T-helper 22 cell (primary cell): ENCODE measurements at regions not wholly inside any gene's neighbourhood (a gene's known extent, or its start where the extent isn't known, plus 50 kb on each side); places are given as distances from the start of the nearest gene placed in this dataset.
A peak's percentile ranks its signal among the peaks of the same experiment; 100 is the strongest.

Source experiments
- DNase-seq: peaks from one replicate; pipeline ENCODE4 v3.0.0-alpha.2; 2020; ENCODE audit warnings: low read depth

DNA sequence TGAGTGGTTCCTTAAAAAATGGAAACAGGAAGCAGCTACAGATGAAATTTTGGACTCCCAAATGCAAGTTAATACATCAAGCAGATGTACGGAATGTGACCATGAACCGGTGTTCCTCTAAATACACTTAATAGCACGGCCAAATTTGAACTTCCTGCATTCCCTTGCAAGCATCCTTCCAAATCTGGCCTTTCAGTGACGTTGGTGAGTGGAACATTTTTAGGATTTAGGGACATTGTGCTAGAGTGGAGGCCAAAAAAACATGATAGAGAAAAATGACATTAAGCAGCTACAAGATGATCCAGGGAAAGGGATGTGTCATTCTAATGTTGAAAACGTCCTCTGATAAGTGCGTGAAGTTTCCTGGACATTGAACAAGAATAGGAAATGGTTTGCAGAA, 62.1 kb downstream of the CTAGE1 start:
- DNase-seq = no peak

DNA sequence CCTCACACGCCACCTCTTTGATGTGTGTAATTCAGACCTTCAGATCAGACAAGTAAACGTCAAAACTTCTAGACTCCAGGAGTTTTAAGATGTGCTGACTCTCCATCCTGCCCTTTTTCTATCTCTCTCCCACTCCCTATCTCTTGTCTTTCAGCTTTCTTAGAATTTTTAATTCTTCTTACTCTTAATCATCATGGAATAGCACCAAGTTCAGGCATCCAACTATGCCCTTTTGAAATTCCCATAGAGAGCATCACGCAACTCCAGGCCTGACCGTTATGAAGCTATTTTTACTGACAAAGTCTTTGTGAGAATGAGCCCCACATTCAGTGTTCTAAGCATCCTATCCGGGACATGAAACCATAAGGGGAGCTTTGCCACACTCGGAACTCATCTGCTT, 62.6 kb downstream of the CTAGE1 start:
- no peak for DNase-seq

DNA sequence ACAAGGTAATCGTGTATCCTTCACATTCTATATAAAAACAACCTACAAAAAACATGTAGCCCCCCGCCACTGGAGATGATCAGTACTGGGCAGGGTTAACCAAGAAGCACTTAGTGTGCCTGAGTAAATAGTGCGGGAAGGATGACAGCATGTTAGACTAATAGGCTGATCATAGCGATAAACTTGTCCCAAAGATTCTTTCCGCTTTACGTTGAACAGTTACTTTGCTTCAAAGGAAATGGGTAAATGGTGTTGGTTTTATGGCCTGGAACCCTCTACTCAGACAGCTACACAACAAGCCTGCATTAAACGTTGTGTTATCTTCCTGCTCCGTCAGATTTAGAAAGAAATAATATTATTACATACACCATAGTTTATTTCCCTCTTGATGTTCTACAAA, 67.7 kb downstream of the CTAGE1 start:
- DNase-seq = no peak

DNA sequence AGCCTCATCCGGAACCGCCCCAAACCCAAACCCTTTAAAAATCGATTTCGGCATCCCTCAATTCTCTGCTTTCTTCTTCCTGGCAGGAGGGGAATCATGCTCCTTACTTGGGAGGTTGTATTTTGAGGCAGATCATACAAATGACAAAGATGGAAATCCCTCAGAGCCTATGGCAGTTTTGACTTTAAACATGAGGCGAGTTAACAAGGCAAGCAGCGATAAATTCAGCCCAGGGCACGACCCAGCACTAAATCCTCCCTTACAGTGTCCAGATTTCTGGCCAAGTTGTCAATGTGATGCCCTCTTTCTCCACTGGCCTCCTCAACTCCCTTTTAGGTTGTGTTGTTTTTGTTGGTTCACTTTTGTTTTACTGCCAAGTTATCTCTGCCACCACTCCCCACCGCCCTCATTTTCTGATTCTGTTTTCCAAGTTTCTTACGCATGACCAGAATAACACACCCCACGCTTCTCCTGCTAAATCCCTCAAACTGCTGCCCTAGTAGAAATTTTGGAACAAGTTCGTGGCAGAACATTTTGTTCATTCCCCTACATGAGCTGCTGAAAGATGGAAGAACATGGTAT, 68.3 kb downstream of the CTAGE1 start:
- DNase-seq = no peak

DNA sequence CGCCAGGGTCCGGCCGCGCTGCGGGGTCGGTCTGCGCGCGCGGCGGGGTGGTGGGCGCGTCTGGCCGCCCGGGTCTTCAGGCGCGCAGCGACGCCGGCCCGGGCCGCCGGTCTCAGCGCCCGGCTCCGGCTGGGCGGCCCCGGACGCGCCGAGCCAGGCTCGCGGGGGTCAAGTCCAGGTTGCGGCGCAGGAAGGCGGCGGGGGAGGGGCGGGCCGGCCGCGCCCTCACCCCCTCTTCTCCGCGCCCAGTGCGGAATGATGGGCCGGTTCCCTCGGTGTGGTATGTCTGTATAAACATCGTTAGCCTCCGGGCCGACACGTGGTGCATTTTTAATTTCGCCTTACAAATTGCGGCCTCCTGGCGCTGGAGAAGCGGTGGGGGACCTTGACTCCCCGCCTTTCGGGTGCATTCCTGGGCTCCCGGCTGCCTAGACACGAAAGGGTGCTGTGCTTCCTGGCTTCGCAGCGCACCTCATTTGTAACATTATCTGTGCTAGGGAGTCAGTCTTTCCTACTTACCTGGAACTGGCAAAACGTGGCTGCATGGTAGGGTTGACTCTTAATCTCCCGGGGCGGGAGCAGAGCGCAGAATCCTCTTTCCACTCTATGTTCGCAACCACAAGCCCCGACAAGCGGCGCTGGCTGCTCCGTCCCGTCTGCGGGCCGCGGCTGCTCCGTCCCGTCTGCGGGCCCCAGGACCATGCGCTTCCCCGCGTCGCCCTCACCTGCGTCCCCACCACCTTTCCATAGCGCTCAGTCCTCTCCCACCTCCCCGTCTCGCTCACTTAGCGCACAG, 69.0 kb downstream of the CTAGE1 start:
- DNase-seq = no peak

DNA sequence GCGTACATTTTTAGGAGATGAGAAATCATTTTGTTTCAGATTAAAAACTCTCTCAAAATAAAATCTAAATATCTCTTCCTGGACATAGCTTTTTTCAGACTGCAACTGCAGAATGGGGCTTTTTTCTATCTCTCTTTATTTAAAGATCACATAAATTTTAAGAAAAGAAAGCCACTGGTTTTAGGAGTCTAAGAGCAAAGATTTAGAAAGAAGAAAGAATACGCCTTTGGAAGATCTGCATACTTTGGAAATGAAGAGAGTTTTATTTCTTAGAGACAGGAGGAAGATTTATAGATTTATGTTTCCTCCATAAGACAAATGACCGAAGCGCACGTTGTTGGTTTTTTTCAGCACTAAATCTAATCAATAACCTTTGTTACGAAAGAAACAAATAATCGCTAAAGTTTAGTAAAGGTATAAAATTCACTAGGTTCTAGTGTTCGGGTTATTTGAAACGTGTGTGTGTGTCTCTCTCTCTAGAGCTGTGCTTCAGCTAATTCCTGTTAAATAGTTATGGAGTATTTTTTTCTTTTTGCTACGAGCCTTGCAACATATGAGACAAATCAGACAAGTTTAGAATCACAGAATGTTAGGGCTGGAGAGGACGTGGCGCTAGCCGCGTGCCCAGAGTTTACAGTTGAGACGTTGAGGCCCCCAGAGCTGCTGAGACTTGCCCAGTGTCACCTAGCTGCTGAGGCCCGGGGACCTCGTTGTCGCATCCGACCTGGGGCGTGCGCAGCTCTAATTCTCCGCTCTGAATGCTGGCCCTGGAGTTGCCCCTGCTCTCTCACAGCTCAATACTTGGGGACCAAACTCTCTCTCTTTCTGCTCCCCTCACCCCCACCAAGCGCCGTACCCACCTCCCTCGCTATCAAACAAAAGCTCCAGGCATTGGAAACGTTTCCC, 69.9 kb downstream of the CTAGE1 start:
- DNase-seq = no peak

DNA sequence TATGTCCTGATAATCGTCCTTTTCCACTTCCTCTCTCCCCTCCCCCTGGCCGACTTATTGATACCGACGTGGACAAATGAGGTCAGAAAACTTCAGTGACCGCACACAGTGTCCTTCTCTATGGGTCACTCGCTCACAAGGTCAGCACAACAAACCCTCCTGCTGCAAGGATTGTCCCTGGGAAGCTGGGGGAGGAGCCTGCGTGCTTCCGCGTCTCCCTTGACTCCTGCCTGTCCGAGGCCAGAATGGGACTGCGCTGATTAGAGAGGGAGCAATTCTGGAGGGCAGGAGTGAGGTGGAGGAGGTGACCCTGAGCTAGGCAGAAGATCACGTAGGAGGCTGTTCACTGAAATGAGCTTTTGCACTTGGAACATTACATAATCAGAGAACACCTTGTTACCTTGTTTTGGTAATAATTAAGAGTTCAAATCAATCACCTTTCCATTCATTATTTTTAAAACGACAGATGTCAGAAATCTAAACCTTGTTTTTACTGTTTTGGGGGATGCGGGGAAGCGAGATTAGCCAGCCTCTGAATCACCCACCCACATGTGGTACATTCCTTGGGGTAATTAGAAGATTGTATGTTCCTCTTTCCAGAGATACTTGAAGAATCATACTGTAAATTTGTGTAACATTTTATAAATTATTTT, 70.6 kb downstream of the CTAGE1 start:
- no peak for DNase-seq

DNA sequence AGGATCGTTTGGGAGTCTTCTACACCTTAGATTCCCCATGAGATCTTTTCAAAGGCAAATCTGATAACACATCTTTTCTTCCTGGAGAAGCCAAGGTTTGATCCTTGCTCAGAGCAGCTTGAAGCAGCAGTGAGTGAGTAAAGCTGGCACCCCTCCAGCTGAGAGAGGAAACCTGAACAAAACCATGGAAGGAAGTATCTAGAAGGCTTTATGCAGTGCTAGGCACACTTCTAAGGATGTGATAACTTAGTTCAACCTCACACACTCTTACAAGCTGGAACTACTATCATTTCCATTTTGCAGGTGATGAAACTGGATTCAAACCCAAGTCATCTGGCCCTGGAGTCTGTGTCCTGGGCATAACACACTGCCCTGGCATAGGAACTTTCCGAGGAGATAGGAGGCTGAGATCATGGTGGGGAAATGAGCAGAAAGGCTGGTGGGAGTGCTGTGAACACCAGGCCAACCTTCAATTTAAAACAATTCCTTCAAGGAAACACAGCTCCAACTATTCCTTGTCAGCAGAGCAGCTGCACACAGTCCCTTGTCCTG, 71.2 kb downstream of the CTAGE1 start:
- DNase-seq = no peak

DNA sequence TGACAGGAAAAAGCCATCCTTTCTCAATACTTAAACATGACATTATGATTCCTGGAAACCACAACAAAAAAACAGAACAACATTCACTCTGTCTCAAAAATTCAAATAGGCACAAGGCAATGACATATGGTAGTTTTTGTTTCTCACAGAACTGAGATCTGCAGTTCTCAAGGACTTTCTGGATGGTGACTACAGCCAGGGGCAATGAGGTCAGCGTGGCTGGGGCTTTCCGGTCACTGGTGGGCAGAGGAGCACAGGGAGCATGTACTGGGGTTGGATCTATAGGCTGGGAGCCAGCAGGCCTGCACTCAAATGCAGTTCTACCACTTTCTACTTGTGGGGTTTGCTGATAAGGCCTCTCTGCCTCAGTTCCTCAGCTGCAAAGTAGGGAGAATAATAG, 72.0 kb downstream of the CTAGE1 start:
- no peak for DNase-seq

DNA sequence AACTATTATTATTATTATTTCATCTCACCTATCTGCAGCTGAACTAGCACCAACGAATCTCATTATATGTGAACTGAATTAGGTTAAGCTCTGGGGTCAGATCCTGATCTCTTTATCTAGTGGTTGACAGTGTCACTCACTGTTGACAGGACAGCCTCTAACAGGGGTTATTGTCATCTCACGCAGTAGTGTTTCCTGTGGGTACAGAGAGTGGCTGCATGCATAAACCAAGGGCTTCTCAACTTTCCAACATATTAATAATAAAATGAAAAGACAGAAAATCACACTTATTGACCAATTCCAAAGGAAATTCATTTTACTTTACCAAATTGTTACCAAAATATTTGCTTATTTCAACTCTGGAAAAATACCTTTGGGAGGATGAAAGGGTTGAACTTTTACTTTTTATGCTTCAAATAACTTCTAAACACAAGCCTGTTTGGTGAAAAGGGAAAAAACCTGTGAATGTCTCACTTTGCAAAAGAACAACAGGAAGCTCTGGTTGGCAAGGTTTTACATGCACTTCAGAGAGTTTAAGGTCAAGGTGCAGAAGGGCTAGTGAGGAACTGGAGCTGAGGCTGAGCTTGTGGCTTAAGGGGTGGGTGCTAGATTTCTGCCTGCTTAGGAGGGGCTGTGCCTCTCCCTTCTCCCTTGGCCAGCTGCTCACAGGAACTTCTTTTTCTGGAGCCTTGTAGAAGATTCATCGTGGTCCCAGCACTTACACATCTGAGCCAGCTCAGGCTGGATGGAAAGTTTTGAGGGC, 72.6 kb downstream of the CTAGE1 start:
- no peak for DNase-seq

DNA sequence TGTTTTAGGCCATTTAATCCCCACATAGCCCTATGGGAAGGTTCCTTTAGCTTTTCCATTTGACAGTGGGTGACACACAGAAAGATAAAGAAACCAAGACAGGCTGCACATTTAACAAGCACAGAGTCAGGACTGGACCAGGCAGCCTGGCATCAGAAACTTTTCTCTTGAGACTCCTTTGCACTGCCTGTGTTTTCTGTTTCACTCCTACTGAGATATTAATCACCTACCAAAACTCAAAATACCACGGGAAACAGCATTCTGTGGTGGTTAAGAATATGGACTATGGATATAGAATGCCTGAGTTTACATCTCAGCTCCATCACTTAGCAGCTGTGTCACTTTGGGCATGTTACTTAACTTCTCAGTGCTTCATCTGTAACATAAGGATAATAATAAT, 73.3 kb downstream of the CTAGE1 start:
- no peak for DNase-seq

DNA sequence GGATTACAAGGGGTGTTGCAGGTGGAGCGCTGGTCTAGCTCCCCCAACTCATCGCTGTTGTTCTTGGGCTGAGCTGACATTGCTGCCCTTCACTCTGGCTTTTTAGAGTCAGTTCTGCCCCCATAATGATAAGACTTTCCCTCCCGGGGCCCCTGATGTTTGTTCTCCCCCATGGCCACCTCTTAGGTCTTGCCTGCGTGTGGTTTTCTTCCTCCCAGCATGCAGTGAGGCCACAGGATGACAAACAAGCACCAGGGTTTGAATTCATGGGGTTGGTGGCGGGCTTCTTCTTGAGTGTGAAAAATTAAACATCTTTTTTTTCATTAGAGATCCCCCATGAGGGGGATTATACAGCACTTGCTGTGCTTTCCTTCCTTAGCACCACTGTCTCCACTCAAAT, 74.1 kb downstream of the CTAGE1 start:
- DNase-seq = no peak

DNA sequence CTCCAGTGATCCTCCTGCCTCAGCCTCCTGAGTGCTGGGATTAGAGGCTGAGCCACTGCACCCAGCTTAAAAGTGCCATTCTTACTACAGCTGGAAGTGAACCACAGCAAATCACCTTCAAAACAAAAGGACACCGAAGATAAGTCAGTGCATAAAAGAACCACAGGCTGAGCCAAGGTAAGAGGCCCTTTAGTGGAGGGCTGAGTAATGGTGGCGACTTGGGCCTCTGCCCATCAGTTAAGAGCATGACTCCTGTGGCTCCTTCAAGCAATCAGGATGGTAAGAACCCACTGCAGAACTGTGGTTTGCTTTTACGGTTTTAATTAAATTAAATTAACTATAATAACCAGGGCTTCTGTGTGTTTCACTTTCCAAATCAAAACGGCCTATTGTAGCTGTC, 75.1 kb downstream of the CTAGE1 start:
- peak; percentile 8 for DNase-seq

DNA sequence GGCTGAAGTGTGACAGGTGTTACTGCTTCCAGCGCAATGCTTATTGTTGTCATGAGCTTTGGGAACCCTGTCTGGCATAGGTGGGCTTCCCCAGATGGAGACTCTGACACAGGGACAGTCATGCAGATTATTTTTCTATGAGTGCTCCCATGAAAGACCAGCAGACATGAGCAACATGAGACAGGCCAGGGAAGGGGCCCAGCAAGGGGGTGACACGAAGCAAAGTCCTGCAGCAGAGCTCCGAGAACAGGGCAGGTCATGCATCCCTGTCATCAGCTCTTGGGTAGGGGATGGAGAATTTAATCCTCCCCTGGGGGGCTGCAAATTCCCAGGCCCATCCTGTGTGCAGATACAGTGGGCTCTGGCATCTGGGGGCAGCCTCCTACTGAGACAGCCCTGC, 77.4 kb downstream of the CTAGE1 start:
- DNase-seq = no peak

DNA sequence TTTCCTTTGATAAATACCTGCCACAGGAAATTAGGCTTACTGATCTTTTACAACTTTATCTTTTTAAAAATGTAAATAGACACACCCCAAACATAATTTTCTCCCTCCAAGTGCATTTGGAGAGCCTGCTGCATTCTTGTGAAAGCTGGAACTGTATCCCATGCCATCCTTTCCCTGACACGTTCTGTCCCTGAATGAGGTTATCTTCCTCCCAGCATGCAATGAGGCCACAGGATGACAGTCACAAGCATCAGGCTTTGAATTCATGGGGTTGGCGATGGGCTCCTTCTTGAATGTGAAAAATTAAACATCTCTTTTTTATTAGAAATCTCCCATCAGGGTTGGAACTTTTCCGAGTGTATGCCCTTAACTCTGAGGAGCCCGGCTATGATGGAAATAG, 77.8 kb downstream of the CTAGE1 start:
- no peak for DNase-seq

DNA sequence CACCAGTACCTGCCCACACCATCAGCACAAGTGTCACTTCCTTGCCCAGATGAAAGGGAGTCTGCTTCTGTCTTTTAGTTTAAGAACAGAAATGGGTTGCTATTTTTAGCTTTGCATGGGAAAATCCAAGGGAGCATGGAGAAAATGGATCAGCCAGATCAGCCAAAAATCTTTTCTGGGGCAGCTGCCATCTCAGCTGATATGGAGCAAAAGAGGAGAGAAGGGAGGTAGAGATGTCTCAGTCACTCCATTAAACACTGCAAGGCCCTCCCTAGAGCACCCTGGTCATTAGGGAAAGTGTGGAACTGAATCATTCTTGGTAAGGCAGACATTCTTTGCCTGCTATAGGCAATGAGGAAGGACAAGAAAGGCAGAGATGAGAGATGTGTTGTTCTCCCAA, 79.9 kb downstream of the CTAGE1 start:
- no peak for DNase-seq

DNA sequence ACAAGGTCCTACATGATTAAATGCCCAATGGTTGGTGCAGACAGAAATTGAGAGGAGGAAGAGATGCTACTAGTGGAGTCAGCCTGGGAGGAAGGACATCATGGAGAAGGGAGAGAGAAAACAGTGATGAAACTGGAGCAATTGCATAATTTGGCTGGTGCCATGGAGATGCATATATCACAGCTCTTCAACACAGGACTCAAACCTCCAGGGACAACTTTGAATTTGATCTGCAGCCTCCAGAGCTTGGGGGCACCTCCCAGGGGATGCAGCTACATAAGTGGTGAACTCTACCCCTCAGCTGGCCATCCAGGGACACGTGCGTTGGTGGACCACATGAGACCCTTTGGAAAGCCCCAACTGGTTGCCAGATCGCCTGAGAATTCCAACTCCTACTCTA, 80.4 kb downstream of the CTAGE1 start:
- DNase-seq = no peak

DNA sequence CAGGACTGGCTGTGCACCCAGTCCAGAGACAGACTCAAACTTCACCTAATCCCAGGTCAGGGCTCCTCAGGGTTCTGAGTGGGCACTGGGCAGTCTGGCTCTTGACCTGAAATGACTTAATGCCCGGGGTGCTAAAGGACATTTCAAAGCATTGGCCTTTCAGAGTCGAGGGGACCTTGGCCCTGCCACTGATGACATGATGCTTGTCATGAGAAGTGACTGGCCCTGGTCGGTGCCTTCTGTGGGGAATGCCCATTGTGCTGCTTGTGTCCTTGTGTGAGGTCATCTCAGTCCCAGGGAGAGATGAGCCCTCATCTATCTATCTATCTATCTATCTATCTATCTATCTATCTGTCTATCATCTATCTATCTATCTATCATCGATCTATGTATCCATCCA, 81.3 kb downstream of the CTAGE1 start:
- no peak for DNase-seq

DNA sequence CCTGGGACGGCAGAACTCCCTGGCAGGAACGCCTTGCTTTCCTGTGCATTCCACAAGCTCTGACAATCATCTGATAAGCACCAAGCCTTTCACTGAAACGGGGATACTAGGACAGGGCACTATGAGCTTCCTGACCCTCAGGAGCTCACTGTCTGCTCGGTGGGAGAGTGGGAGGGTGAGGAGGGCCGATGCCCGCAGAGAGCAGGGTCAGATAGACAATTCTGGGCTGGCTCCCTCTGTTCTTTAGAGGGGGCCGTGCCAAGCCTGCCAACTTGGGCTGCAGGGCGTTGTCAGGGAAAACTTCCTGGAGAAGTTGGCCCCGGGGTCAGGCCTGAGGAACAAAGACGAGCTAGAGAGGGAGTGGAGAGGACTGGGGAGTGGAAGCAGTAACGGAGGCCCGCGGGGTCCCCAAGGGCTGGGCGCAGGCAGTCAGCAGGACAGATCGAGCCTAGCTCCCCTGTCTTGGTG, 82.0 kb downstream of the CTAGE1 start:
- no peak for DNase-seq

DNA sequence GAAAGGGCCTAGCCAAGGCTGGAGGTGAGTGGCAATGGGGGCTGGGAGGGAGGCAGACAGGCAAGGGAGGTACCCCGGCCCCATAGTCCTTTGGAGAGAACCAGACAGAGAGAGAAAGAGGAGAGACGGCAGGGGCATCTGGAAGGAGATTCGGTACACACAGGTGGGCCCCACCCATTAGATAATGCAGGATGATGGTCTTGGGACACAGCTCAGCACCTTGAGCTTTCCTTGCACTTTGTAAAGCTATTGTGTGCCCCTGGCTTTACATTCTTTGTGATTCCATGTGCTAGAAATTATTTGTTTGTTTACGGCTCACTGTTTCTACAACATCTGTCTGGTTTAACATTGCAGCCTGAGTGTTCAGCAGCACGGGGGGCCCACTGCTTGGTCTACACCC, 83.1 kb downstream of the CTAGE1 start:
- no peak for DNase-seq

DNA sequence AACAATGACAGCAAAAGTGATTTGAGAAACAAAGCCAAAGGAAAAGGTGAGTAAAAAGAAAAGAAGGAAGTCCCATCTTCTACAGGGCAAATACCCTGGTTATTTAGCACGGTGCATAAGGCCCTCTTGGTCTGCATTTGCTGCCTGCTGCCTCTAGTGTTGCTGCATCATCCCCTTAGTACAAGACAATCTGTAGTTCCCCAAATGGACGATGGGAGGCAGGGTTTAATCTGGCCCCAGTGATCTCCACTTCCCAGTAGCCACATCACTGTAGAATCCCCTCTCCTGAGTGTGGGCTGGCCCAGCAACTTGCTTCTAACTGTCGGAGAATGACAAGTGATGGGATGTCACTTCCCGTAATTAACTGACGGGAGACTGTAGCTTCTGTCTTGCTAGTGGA, 85.1 kb downstream of the CTAGE1 start:
- DNase-seq = no peak
